ENCODE measurements at regions not wholly inside any gene's neighbourhood (a gene's known extent, or its start where the extent isn't known, plus 50 kb on each side); places are given as distances from the start of the nearest gene placed in this dataset.

DNA sequence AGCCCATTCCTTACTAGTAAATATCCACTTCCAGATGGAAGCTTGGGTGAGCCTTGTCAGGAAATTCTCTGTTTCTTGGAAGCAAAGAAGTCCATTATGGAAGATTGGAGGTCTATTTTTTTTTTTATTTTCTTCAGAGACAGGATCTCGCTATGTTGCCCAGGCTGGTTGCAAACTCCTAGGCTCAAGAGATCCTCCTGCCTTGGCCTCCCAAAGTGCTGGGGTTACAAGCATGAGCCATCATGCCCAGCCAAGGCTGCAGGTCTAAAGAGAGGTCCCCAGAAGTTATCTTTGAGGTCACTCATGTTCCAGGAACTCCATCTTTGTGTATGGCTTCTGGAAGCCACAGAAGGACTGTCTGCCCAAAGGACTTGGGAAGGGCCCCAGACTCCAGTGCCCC lies 255.3 kb downstream of the LY86 start:
- DNase-seq = no peak

GRCh38 chr6:6844530-6844929 lies 256.0 kb downstream of the LY86 start:
- no peak for DNase-seq

DNA sequence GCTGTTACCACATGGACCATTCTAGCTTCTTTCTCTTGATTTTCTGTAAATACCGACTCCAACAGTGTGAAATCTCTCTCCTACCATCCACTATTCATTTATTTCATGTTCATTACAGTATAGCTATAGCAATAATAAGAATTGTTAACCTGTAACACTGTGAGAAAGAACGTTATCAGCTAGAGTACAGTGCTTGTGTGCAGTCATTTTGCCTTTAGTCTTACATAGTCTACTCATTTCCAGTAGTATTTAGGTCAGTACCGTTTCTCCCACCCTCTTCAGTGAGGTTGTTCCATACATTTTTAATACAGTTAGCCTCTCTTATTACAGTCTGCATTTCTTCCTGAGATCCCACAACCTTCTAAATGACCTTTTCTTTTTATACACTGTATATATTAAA lies 257.1 kb downstream of the LY86 start:
- no peak for DNase-seq

- DNase-seq = no peak
These were observed 259.1 kb downstream of the LY86 start for GRCh38 chr6:6847591-6847990.

DNA sequence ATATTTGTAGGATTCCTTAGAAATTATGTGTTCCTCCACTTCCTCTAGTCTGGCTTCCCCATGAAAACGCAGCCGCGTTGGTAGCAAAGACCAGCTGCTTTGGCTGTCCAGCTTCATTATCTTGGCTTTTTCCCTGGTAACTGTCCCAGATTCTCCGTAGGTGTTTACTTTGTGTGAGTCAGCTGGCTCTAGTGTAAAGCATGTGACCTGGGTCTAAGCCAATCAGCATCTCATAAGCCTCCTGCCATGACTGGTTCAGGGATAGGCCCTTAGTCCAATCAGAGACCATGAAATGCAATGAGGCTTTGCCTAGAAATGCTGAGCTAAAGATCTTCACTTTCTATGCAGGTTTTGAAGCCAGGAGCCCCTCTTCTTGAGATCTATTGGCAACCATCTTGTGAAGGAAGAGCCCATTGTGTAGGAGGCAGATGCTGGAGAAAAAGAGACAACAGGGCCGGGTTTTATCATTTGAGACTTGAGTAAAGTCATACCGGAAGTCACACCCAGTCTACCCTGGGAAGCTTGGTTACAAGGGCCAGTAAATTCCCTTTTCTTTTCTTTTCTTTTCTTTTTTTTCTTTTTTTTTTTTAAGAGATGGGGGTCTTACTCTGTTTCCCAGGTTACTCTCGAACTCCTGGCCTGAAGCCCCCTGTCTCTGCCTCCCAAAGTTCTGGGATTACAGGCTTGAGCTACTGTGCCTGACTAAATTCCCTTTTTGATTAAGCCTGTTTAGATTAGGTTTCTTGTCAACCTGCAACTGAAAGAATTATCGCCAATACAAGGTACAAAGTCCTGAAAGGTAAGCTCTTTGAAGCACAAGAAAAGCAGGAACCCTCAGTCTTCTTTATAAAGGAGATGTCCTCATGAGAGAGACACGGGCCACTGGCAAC lies 256.5 kb upstream of the RREB1 start:
- DNase-seq = no peak

DNA sequence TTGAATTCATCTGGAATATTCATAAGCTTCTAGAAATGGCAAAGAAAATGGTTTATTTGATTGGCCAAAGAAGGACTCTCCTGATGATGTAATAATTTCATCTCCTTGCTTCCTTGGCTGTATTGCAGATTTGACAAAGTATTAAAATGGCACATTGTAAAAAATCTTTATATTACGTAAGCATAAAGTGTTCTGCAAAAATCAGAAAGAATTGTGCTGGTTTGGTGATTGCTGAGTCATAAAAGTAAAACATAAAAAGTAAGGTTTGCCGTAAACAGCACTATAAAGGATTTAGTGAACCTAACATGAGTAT lies 255.9 kb upstream of the RREB1 start:
- DNase-seq = no peak

- DNase-seq = peak; percentile 33
These were observed 250.9 kb upstream of the RREB1 start for GRCh38 chr6:6856538-6857523.

DNA sequence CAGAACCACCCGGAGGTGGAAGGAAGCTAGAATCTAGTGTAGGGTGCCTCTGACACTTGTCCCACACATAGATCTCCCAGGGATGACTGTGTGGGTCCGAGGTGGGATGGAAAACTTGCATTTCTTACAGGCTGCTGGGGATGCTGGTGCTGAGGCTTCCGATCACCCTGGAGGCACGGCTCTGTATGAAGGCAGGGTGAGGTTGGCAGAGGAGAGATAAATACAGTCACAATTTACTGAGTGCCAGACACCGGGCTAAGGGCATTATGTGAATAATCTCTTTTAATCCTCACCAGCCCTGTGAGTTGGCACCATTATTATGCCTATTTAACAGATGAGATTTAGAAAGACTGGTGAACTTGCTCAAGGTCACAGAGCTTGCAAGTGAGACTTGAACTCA lies 250.2 kb upstream of the RREB1 start:
- no peak for DNase-seq

GRCh38 chr6:6858533-6858982 lies 249.2 kb upstream of the RREB1 start:
- no peak for DNase-seq

DNA sequence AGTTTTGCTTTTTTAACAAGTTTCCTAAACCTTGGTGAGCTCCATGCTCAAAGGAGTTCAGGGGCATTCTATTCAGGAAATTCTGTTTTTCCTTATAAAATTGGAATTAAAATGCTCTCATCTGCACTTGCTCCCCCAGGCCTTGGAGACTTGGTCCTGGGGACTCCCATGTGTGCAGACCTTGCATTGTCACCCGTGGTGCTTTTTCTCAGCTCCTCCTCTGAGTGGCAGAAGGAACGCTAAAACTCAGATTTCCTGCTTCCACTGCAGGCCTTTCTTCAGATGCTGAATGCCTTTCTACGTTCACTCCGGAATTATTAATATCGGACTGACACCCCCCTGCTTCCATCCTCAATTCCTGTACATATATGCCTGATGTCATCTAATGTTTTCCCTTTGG lies 248.7 kb upstream of the RREB1 start:
- DNase-seq = no peak

GRCh38 chr6:6859722-6860121 lies 248.0 kb upstream of the RREB1 start:
- DNase-seq = no peak

DNA sequence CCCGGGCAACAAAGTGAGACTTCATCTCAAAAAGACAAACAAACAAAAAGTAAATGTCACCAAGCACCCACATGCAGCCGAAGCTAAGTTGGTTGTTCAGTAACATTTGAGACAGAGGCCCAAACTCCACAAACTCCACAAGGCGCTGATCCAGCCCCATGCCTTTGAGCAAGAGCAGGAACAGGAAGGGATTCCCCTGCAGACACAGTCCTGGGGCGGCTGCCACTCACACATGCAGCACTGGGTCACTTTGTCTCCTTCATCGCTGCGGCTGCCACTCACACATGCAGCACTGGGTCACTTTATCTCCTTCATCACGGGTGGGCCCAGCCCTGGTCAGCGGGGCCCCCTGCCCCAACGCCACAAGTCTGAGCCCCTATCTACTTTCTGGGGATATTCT lies 246.9 kb upstream of the RREB1 start:
- no peak for DNase-seq

GRCh38 chr6:6861351-6861894 lies 246.3 kb upstream of the RREB1 start:
- no peak for DNase-seq

GRCh38 chr6:6861995-6862394 lies 245.8 kb upstream of the RREB1 start:
- DNase-seq = no peak

DNA sequence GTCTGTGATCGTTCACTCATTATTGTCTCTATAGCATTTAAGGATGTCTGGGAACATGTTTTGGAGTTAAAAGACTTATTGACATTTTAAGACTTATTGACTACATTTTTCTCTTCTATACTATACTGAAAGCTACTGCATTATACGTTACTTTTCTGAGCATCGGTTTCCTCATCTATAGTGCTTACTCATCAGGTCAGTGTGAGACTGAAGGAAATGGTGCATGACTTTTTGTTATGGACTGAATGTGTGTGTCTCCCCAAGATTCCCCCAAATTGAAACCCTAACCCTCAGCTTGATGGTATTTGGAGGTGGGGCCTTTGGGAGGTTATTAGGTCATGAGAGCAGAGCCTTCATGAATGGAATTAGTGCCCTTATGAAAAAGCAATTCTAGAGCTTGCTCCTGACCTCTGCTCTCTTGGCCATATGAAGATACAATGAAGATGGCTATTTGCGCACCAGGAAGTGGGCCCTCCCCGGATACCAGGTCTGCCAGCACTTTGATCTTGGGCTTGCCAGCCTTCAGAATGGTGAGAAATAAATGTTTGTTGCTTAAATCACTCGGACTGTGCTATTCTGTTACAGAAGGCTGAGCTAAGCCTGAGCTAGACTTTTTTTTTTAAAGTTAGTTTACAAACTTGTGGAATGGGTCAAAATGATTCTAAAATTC lies 243.7 kb upstream of the RREB1 start:
- no peak for DNase-seq

DNA sequence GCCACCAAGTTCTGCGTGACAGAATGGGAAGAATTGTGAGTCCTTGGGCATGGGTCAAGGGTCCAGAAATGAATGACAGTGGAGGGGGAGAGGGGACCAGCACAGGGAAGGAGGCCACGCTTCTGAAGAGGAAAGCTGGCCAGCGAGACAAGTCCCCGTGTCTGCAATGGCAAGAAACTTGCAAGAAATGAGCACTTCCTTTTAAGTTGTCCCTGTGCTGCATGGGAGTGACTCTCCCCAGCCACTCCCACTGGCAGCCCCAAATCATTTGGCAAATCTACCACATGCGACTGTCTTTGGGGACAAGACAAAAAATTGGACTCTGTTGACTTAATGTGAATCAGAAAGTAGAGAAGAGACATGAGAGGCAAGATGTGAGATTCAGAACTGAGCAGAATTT lies 242.2 kb upstream of the RREB1 start:
- no peak for DNase-seq

DNA sequence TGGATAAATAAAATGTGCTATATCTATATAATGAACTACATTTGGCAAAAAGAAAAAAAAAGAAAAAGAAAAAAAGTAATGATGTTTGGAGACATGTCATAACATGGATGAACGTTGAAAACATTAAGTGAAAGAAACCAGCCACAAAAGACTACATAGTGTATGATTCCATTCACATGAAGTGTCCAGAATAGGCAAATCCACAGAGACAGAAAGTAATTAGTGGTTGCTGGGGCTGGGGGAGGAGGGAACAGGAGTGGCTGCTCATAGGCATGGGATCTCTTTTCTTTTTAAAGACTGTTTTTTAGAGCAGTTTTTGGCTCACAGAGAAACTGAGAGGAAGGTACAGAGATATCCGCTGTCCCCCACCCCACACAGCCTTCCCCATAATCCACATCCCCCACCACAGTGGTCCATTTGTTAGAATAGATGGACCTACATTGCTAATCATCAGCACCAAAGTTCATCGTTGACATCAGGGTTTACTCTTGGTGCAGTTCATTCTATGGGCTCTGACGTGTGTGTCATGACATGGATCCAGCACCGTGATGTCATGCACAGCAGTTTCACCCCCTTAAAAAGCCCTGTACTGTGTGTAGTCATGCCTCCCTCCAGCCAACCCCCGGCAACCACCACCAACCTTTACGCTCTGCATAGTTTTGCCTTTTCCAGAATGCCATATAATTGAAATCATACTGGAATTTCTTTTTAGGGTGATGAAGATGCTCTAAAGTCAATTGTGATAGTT lies 240.9 kb upstream of the RREB1 start:
- DNase-seq = no peak

DNA sequence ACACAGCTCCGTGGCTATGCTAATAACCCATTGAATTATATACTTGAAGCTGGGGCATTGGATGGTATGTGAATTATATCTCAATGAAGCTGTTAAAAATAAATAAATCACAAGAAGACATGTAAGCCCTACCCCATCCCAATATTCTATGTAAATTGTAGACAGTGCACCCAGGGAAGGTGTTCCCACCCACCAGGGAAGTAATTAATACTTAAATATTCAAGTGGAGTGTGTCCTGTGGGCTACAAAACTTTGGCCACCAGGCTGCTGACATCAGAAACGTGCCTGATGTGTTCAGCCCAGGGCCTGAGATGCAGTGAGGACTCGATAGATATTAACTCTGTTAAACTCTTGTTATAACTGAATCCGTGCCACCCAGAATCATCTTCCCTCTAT lies 240.4 kb upstream of the RREB1 start:
- DNase-seq = no peak

- no peak for DNase-seq
These were observed 238.7 kb upstream of the RREB1 start for GRCh38 chr6:6869094-6869493.

GRCh38 chr6:6870921-6871320 lies 236.8 kb upstream of the RREB1 start:
- DNase-seq = no peak

GRCh38 chr6:6872459-6873344 lies 235.1 kb upstream of the RREB1 start:
- no peak for DNase-seq

Data from CD4-positive, alpha-beta T cell treated with Interleukin-15 for 1 hour (primary cell).